Keratinocyte (primary cell): ENCODE measurements at regions not wholly inside any gene's neighbourhood (a gene's known extent, or its start where the extent isn't known, plus 50 kb on each side); places are given as distances from the start of the nearest gene placed in this dataset.

Source experiments
- DNase-seq: peaks from one replicate; pipeline ENCODE4 v3.0.0-alpha.2; 2011; ENCODE audit warnings: low read depth, missing footprints, low spot score
- FAIRE-seq: peaks from 2 replicates; lab custom pipeline; 2011; peaks lifted over from hg19 to GRCh38; lab: Jason Lieb, UNC
- H2AFZ ChIP-seq: 2 replicates; pipeline ENCODE4 v1.6.0; 2012; ENCODE audit warnings: low read length, control low read depth, inconsistent platforms; ENCODE audit not compliant: control insufficient read depth
- H3K27ac ChIP-seq: 2 replicates; pipeline ENCODE4 v1.5.1; 2011; ENCODE audit warnings: low read length; ENCODE audit not compliant: control insufficient read depth, insufficient read depth
- H3K27me3 ChIP-seq: 3 replicates; pipeline ENCODE4 v1.6.0; 2011; ENCODE audit warnings: low read length; ENCODE audit not compliant: control insufficient read depth, insufficient read depth; ENCODE audit errors: extremely low read depth
- H3K36me3 ChIP-seq, 2 experiments: 2 replicates in 1 of 2; 3 replicates in 1 of 2; pipeline ENCODE4 v1.5.1; 2011; ENCODE audit warnings: low read length in 2 of 2, mild to moderate bottlenecking in 1 of 2; ENCODE audit not compliant: control insufficient read depth in 2 of 2, insufficient read depth in 2 of 2; ENCODE audit errors: extremely low read depth in 1 of 2
- H3K4me1 ChIP-seq: 3 replicates; pipeline ENCODE4 v1.5.1; 2011; ENCODE audit warnings: low read length; ENCODE audit not compliant: control insufficient read depth, insufficient read depth; ENCODE audit errors: extremely low read depth
- H3K4me2 ChIP-seq: 3 replicates; pipeline ENCODE4 v1.6.0; 2011; ENCODE audit warnings: low read depth, low read length; ENCODE audit not compliant: control insufficient read depth, insufficient read depth; ENCODE audit errors: extremely low read depth
- H3K4me3 ChIP-seq, 3 experiments: fragments of 200-600 bp in 1 of 3; sonication (generic) in 1 of 3; 2 replicates in 2 of 3; 3 replicates in 1 of 3; pipeline ENCODE4 v1.5.1; 2011 to 2016; ENCODE audit warnings: low read length in 3 of 3, mild to moderate bottlenecking in 3 of 3, control low read depth in 2 of 3, inconsistent platforms in 1 of 3, low read depth in 1 of 3, mixed read lengths in 1 of 3, mixed run types in 1 of 3, moderate library complexity in 1 of 3; ENCODE audit not compliant: control insufficient read depth in 2 of 3, insufficient read depth in 2 of 3; ENCODE audit errors: extremely low read depth in 1 of 3
- H3K79me2 ChIP-seq: 2 replicates; pipeline ENCODE4 v1.6.0; 2012; ENCODE audit warnings: low read length; ENCODE audit not compliant: control insufficient read depth, insufficient read depth
- H3K9ac ChIP-seq: 3 replicates; pipeline ENCODE4 v1.6.0; 2011; ENCODE audit warnings: low read length; ENCODE audit not compliant: control insufficient read depth, insufficient read depth; ENCODE audit errors: extremely low read depth
- H3K9me1 ChIP-seq: 3 replicates; pipeline ENCODE4 v1.6.0; 2011; ENCODE audit warnings: low read length; ENCODE audit not compliant: control insufficient read depth, insufficient read depth; ENCODE audit errors: extremely low read depth
- H3K9me3 ChIP-seq: 2 replicates; pipeline ENCODE4 v1.5.1; 2012; ENCODE audit warnings: low read depth, low read length; ENCODE audit not compliant: control insufficient read depth
- H4K20me1 ChIP-seq: 3 replicates; pipeline ENCODE4 v1.6.0; 2011; ENCODE audit warnings: low read length; ENCODE audit not compliant: control insufficient read depth, insufficient read depth; ENCODE audit errors: extremely low read depth
- EZH2 ChIP-seq: IDR thresholded peaks from one replicate; pipeline ENCODE4 v1.6.1; 2012; ENCODE audit warnings: inconsistent platforms, mild to moderate bottlenecking, low read length, moderate library complexity
- dilution Hi-C: fragments of 300-500 bp; cut with MboI; formaldehyde crosslinking; loops from one replicate; pipeline ENCODE4 v1.7.0; 2020; ENCODE audit warnings: low sequenced_read_pairs; ENCODE audit not compliant: extremely low pct_ligation_motif_present
- TF ChIP-seq, protein P1 (sequence below), 3 experiments: IDR thresholded peaks in 1 of 3; conservative IDR thresholded peaks in 1 of 3; optimal IDR thresholded peaks in 1 of 3; 2 replicates in 2 of 3; 3 replicates in 1 of 3; pipeline versions ENCODE3 to v1.5.1; 2011; ENCODE audit warnings: low read length in 3 of 3, mild to moderate bottlenecking in 3 of 3, moderate library complexity in 2 of 3, control low read depth in 1 of 3, inconsistent platforms in 1 of 3; ENCODE audit not compliant: insufficient read depth in 2 of 3; ENCODE audit errors: extremely low read depth in 1 of 3

DNA sequence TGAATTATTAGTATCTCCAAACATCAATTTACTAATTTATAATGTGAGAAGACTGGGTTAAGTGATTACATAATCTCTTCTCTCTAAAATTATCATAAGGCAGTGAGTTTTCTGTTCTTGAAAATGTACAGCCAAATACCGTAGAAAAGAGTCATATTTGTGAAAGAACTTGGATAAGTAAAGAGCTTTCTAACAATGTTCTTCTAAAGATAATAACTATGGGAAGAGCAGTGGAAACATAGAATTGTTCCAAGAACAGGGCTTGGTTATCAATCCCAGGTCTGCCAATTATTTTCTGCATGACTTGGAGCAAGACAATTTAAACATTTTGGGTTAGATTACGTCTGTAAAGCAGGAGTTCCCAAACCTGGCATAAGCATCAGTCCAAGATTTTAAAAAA is 198.1 kb upstream of the SGK1 start:
- FAIRE-seq (no peak), DNase-seq (no peak)
- Histone ChIP-seq H2AFZ (no peak overlapping the region), H3K4me2 (no peak overlapping the region), H3K9me3 (no peaks in the 10 kb centered on the region), H3K9ac (no peak overlapping the region), H3K27me3 (no peaks in the 10 kb centered on the region), H3K4me3 (no peak overlapping the region), H3K4me1 (peaks cover 19% of the 10 kb centered on the region), H3K79me2 (no peaks in the 10 kb centered on the region), H3K9me1 (no peaks in the 10 kb centered on the region), H3K36me3 (no peaks in the 10 kb centered on the region), H4K20me1 (no peaks in the 10 kb centered on the region), H3K27ac (no peak overlapping the region)
- dilution Hi-C loops = no loop called here
- TF ChIP-seq, protein P1, sequence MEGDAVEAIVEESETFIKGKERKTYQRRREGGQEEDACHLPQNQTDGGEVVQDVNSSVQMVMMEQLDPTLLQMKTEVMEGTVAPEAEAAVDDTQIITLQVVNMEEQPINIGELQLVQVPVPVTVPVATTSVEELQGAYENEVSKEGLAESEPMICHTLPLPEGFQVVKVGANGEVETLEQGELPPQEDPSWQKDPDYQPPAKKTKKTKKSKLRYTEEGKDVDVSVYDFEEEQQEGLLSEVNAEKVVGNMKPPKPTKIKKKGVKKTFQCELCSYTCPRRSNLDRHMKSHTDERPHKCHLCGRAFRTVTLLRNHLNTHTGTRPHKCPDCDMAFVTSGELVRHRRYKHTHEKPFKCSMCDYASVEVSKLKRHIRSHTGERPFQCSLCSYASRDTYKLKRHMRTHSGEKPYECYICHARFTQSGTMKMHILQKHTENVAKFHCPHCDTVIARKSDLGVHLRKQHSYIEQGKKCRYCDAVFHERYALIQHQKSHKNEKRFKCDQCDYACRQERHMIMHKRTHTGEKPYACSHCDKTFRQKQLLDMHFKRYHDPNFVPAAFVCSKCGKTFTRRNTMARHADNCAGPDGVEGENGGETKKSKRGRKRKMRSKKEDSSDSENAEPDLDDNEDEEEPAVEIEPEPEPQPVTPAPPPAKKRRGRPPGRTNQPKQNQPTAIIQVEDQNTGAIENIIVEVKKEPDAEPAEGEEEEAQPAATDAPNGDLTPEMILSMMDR (optimal IDR thresholded peaks at IDR 0.05 in 1 of 3, IDR thresholded peaks at IDR 0.05 in 1 of 3, conservative IDR thresholded peaks at IDR 0.05 in 1 of 3; ENCODE audit: extremely low read depth in 1 of 3, insufficient read depth in 2 of 3, low read length in 3 of 3) = no peak
- TF ChIP-seq EZH2 = no peak

GRCh38 chr6:134512981-134513391 is 195.1 kb upstream of the SGK1 start:
- Histone ChIP-seq H3K4me3 (no peak overlapping the region), H3K9ac (no peak overlapping the region), H3K36me3 (no peaks in the 10 kb centered on the region), H3K27me3 (no peaks in the 10 kb centered on the region), H3K9me1 (no peaks in the 10 kb centered on the region), H4K20me1 (no peaks in the 10 kb centered on the region), H3K79me2 (no peaks in the 10 kb centered on the region), H2AFZ (no peak overlapping the region), H3K9me3 (no peaks in the 10 kb centered on the region), H3K4me1 (peaks cover 28% of the 10 kb centered on the region), H3K27ac (no peak overlapping the region), H3K4me2 (no peak overlapping the region)
- FAIRE-seq = no peak
- no peak for TF ChIP-seq EZH2
- TF ChIP-seq, protein P1 (optimal IDR thresholded peaks at IDR 0.05 in 1 of 3, IDR thresholded peaks at IDR 0.05 in 1 of 3, conservative IDR thresholded peaks at IDR 0.05 in 1 of 3; ENCODE audit: extremely low read depth in 1 of 3, insufficient read depth in 2 of 3, low read length in 3 of 3) = no peak
- dilution Hi-C loops = no loop called here
- DNase-seq = no peak
